Muscle of leg (tissue), 3 donors: ENCODE measurements at regions not wholly inside any gene's neighbourhood (a gene's known extent, or its start where the extent isn't known, plus 50 kb on each side); places are given as distances from the start of the nearest gene placed in this dataset.
A peak's percentile ranks its signal among the peaks of the same experiment; 100 is the strongest.

Experiments
- DNase-seq: peaks from one replicate; pipeline ENCODE4 v3.0.0; 2013
- H3K27ac ChIP-seq: one replicate; pipeline ENCODE4 v1.5.1; 2013; ENCODE audit warnings: mild to moderate bottlenecking, low read length, control low read depth
- H3K27me3 ChIP-seq: one replicate; pipeline ENCODE4 v1.6.1; 2013; ENCODE audit warnings: low read length; ENCODE audit not compliant: control insufficient read depth, insufficient read depth
- H3K36me3 ChIP-seq: one replicate; pipeline ENCODE4 v1.6.1; 2013; ENCODE audit warnings: low read length; ENCODE audit not compliant: control insufficient read depth, insufficient read depth
- H3K4me1 ChIP-seq: one replicate; pipeline ENCODE4 v1.6.1; 2013; ENCODE audit warnings: low read length; ENCODE audit not compliant: control insufficient read depth, insufficient read depth
- H3K4me3 ChIP-seq: one replicate; pipeline ENCODE4 v1.5.1; 2013; ENCODE audit warnings: low read length, control low read depth
- H3K9me3 ChIP-seq: replicated peaks from 2 replicates; pipeline ENCODE4 v1.6.1; 2013; ENCODE audit warnings: low read depth, low read length; ENCODE audit not compliant: control insufficient read depth
- WGBS: methylation state at CpG from one replicate; pipeline ENCODE4 v1.1.5; 2013; ENCODE audit warnings: missing lambda C conversion rate; ENCODE audit not compliant: insufficient coverage; 5-methylcytosine and 5-hydroxymethylcytosine counted together

GRCh38 chr15:99475754-99476412, 89.9 kb upstream of the MEF2A start:
- no peaks in the 10 kb centered on the region for H3K27me3 ChIP-seq
- H3K36me3 ChIP-seq = no peaks in the 10 kb centered on the region
- H3K4me3 ChIP-seq = no peak overlapping the region
- no peak for DNase-seq
- H3K9me3 ChIP-seq = no peaks in the 10 kb centered on the region
- peaks cover 51% of the 10 kb centered on the region for H3K4me1 ChIP-seq
- WGBS = 86% methylated on average over 6 of the region's 14 CpGs
- H3K27ac ChIP-seq = no peak overlapping the region

GRCh38 chr15:99476413-99477222, 89.2 kb upstream of the MEF2A start:
- 43% methylated on average over 20 of the region's 26 CpGs for WGBS
- DNase-seq = peak; percentile 86
- Histone ChIP-seq H3K36me3 (no peaks in the 10 kb centered on the region), H3K27ac (peak overlapping the region; percentile 29), H3K4me1 (peaks cover 51% of the 10 kb centered on the region), H3K27me3 (no peaks in the 10 kb centered on the region), H3K9me3 (no peaks in the 10 kb centered on the region), H3K4me3 (no peak overlapping the region)

GRCh38 chr15:99477791-99478471, 87.9 kb upstream of the MEF2A start:
- no peaks in the 10 kb centered on the region for H3K27me3 ChIP-seq
- no peaks in the 10 kb centered on the region for H3K36me3 ChIP-seq
- WGBS = 80% methylated on average over 11 of the region's 12 CpGs
- H3K9me3 ChIP-seq = no peaks in the 10 kb centered on the region
- peaks cover 49% of the 10 kb centered on the region for H3K4me1 ChIP-seq
- H3K4me3 ChIP-seq = no peak overlapping the region
- no peak for DNase-seq
- H3K27ac ChIP-seq = no peak overlapping the region

GRCh38 chr15:99478977-99479376, 86.8 kb upstream of the MEF2A start:
- Histone ChIP-seq H3K4me1 (peaks cover 40% of the 10 kb centered on the region), H3K4me3 (no peak overlapping the region), H3K9me3 (no peaks in the 10 kb centered on the region), H3K27me3 (no peaks in the 10 kb centered on the region), H3K36me3 (no peaks in the 10 kb centered on the region), H3K27ac (no peak overlapping the region)
- DNase-seq = no peak
- whole genome bisulfite sequencing = 100% methylated on average over 2 of the region's 2 CpGs

GRCh38 chr15:99480016-99480810, 85.6 kb upstream of the MEF2A start:
- H3K4me3 ChIP-seq = no peak overlapping the region
- H3K9me3 ChIP-seq = no peaks in the 10 kb centered on the region
- no peaks in the 10 kb centered on the region for H3K36me3 ChIP-seq
- H3K27me3 ChIP-seq = no peaks in the 10 kb centered on the region
- H3K4me1 ChIP-seq = peaks cover 30% of the 10 kb centered on the region
- 90% methylated on average over 8 of the region's 10 CpGs for WGBS
- no peak overlapping the region for H3K27ac ChIP-seq
- DNase-seq = no peak

- no peaks in the 10 kb centered on the region for H3K9me3 ChIP-seq
- no peaks in the 10 kb centered on the region for H3K27me3 ChIP-seq
- 87% methylated on average over 3 of the region's 8 CpGs for WGBS
- H3K4me3 ChIP-seq = no peak overlapping the region
- DNase-seq = no peak
- no peaks in the 10 kb centered on the region for H3K36me3 ChIP-seq
- no peak overlapping the region for H3K27ac ChIP-seq
- H3K4me1 ChIP-seq = peaks cover 29% of the 10 kb centered on the region
Measured at GRCh38 chr15:99481113-99481950, 84.5 kb upstream of the MEF2A start.

GRCh38 chr15:99481951-99482230, 83.9 kb upstream of the MEF2A start:
- Histone ChIP-seq H3K4me3 (no peak overlapping the region), H3K27ac (no peak overlapping the region), H3K27me3 (no peaks in the 10 kb centered on the region), H3K9me3 (no peaks in the 10 kb centered on the region), H3K4me1 (peaks cover 28% of the 10 kb centered on the region), H3K36me3 (no peaks in the 10 kb centered on the region)
- no peak for DNase-seq
- 20% methylated on average over 1 of the region's 2 CpGs for WGBS

- 86% methylated on average over 1 of the region's 4 CpGs for WGBS
- no peak overlapping the region for H3K27ac ChIP-seq
- peaks cover 29% of the 10 kb centered on the region for H3K4me1 ChIP-seq
- H3K36me3 ChIP-seq = no peaks in the 10 kb centered on the region
- H3K9me3 ChIP-seq = no peaks in the 10 kb centered on the region
- no peak overlapping the region for H3K4me3 ChIP-seq
- no peaks in the 10 kb centered on the region for H3K27me3 ChIP-seq
- no peak for DNase-seq
Measured at GRCh38 chr15:99482993-99483392, 82.8 kb upstream of the MEF2A start.

GRCh38 chr15:99485153-99485961, 80.4 kb upstream of the MEF2A start:
- no peaks in the 10 kb centered on the region for H3K9me3 ChIP-seq
- H3K27me3 ChIP-seq = no peaks in the 10 kb centered on the region
- no peaks in the 10 kb centered on the region for H3K36me3 ChIP-seq
- DNase-seq = peak; percentile 56
- WGBS = 51% methylated on average over 10 of the region's 11 CpGs
- peaks cover 24% of the 10 kb centered on the region for H3K4me1 ChIP-seq
- no peak overlapping the region for H3K27ac ChIP-seq
- no peak overlapping the region for H3K4me3 ChIP-seq
